AG04450 (cell line): ENCODE measurements at regions not wholly inside any gene's neighbourhood (a gene's known extent, or its start where the extent isn't known, plus 50 kb on each side); places are given as distances from the start of the nearest gene placed in this dataset.

Source experiments
- CTCF ChIA-PET: fragments of 300-600, 350-600 bp; formaldehyde crosslinking; extraction: SDS; loops from one replicate; lab custom pipeline; 2022; ENCODE audit warnings: antibody characterized with exemption, inconsistent platforms; lab: Charles Lee
- POLR2A ChIA-PET: fragments of 350-600 bp; formaldehyde crosslinking; extraction: SDS; loops from one replicate; lab custom pipeline; 2021; ENCODE audit warnings: antibody characterized with exemption, inconsistent platforms; lab: Yijun Ruan, JAX
- DNase-seq: peaks from one replicate; pipeline ENCODE4 v3.0.0-alpha.2; 2011; ENCODE audit warnings: low read depth, low spot score
- H3K27ac ChIP-seq: one replicate; pipeline ENCODE4 v1.5.1; 2012; ENCODE audit warnings: low read depth, low read length, control low read depth
- H3K27me3 ChIP-seq: one replicate; pipeline ENCODE4 v1.6.0; 2012; ENCODE audit warnings: low read length; ENCODE audit not compliant: control insufficient read depth, insufficient read depth
- H3K4me3 ChIP-seq: 2 replicates; pipeline ENCODE4 v1.5.1; 2011; ENCODE audit warnings: mild to moderate bottlenecking, low read depth, low read length, control low read depth
- H3K9me3 ChIP-seq: 2 replicates; pipeline ENCODE4 v1.5.1; 2012; ENCODE audit warnings: low read length; ENCODE audit not compliant: control insufficient read depth, insufficient read depth
- CTCF ChIP-seq: IDR thresholded peaks from 2 replicates; pipeline ENCODE4 v1.5.1; 2011; ENCODE audit warnings: low read depth, low read length, control low read depth, inconsistent platforms

GRCh38 chrX:122816288-122816687 is 367.8 kb upstream of the GRIA3 start:
- Histone ChIP-seq H3K4me3 (no peak overlapping the region), H3K27ac (no peak overlapping the region), H3K27me3 (no peaks in the 10 kb centered on the region), H3K9me3 (peaks cover 8% of the 10 kb centered on the region)
- TF ChIP-seq CTCF = no peak
- CTCF ChIA-PET = interaction anchor here (0.7 kb wide), 1 partner anchor 78 kb away, joined by 3 read pairs; no protein-coding TSS in a partner anchor
- POLR2A ChIA-PET = no interaction called here
- no peak for DNase-seq

- DNase-seq = no peak
- ChIA-PET POLR2A (no interaction called here), CTCF (no interaction called here)
- Histone ChIP-seq H3K27ac (no peak overlapping the region), H3K27me3 (no peaks in the 10 kb centered on the region), H3K4me3 (no peak overlapping the region), H3K9me3 (peaks cover 8% of the 10 kb centered on the region)
- TF ChIP-seq CTCF = no peak
These were observed 366.6 kb upstream of the GRIA3 start for GRCh38 chrX:122817321-122817955.

GRCh38 chrX:122818068-122818467 is 366.0 kb upstream of the GRIA3 start:
- CTCF ChIA-PET = no interaction called here
- no peak overlapping the region for H3K4me3 ChIP-seq
- no peak overlapping the region for H3K27ac ChIP-seq
- H3K27me3 ChIP-seq = no peaks in the 10 kb centered on the region
- H3K9me3 ChIP-seq = peaks cover 8% of the 10 kb centered on the region
- DNase-seq = no peak
- no peak for TF ChIP-seq CTCF
- POLR2A ChIA-PET = no interaction called here

- Histone ChIP-seq H3K4me3 (no peak overlapping the region), H3K9me3 (no peaks in the 10 kb centered on the region), H3K27me3 (no peaks in the 10 kb centered on the region), H3K27ac (no peak overlapping the region)
- ChIA-PET POLR2A (no interaction called here), CTCF (no interaction called here)
- no peak for TF ChIP-seq CTCF
- no peak for DNase-seq
These were observed 350.8 kb upstream of the GRIA3 start for GRCh38 chrX:122833230-122833629.

GRCh38 chrX:122835886-122836285 is 348.2 kb upstream of the GRIA3 start:
- Histone ChIP-seq H3K27ac (no peak overlapping the region), H3K27me3 (no peaks in the 10 kb centered on the region), H3K4me3 (no peak overlapping the region), H3K9me3 (no peaks in the 10 kb centered on the region)
- ChIA-PET CTCF (no interaction called here), POLR2A (no interaction called here)
- no peak for DNase-seq
- TF ChIP-seq CTCF = no peak
